GM21447 (cell line): ENCODE measurements at regions not wholly inside any gene's neighbourhood (a gene's known extent, or its start where the extent isn't known, plus 50 kb on each side); places are given as distances from the start of the nearest gene placed in this dataset.
"Not testable (repeated sequence)": the region's sequence is repeated elsewhere in the genome, so short reads cannot be mapped to it uniquely, and the experiment has no call there.

Experiments used
- ATAC-seq: cut with Tn5 transposase; IDR thresholded peaks from one replicate; pipeline ENCODE4 v1.9.1; 2021; ENCODE audit not compliant: unreplicated experiment

DNA sequence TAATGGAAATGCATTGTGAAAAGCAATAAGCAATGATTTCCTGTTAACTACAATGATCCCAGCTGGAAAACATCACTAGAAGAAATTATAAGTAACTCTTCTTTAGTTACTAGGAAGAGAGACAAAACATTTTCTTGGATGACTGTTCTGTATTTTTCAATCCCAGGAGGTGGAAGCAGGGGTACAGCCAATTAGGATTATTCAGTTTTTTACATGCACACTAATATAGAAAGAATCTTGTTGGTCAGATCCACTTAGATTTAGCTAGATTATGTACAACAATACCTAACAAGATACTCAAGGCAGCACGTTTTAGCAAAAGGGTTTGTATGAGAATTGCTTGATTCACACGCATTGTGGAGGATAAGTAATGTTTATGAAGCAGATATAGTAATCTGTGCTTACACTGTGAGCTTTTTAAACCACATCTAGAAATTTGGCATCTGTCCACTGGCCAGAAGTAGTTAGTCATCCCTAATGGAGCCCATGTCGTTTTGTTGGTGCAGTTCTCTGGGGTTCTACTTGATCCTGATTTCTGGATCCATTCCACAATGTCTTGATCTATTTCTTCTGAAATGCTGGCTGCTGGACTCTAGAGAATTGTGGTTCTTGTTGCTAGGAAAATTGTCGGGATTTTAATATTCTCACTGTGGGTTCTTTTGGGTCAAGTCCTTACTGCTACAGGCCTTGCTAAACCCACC, 199.7 kb downstream of the ADCYAP1 start:
- ATAC-seq, result no peak

DNA sequence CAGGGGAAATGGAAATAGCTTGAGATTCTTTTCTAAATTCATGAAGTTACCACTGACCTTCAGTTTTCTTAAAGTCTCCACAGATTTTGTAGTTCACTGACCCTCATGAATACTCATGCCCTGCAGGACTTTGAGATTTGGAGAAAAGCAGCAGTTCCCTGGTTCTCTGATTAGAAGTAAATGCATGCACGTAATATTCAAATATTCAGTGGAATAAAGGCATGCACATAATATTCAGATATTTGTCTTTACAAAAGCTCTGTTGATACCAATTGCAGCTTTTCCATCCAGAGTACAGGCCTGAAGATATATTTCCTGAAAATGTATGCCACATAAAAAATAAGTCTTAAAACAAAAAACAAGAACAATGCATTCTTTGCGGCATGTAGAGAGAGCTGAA, 219.8 kb downstream of the ADCYAP1 start:
- ATAC-seq, result no peak

DNA sequence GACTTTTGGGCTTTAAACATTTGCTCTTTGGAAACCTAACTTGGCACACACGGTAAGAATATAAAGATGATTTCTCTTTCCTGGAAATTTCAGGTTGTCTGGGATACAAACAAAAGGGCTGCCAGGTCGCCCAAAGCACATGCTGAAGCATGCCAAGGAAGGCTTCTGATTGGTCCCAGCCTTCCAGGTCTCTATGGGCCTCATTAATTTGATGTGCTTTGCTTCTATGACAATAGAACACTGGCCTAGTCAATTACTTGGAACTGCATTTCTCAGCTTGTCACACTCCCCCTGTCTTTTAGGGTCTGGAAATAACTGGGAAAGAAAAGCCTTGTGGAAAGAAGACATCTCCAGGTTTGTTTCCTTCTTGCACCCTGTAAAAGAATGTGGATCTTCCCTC, 228.9 kb downstream of the ADCYAP1 start:
- ATAC-seq, result no peak

DNA sequence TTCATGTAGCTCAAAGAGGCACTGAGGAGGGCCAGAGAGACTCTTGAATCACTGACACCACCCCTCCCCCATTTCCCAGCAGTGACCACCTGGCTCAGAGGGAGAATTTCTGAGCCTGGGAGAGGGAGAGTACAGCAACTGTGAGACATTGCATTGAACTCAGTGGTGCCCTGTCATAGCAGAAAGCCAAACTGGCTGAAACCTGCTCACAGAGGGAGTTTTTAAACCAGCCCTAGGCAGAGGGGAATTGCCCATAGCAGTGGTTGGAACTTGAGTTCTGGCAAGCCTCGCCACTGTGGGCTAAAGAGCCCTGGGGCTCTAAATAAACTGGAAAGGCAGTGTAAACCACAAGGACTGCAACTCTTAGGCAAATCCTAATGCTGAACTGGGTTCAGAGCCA, 243.1 kb downstream of the ADCYAP1 start:
- no peak for ATAC-seq

DNA sequence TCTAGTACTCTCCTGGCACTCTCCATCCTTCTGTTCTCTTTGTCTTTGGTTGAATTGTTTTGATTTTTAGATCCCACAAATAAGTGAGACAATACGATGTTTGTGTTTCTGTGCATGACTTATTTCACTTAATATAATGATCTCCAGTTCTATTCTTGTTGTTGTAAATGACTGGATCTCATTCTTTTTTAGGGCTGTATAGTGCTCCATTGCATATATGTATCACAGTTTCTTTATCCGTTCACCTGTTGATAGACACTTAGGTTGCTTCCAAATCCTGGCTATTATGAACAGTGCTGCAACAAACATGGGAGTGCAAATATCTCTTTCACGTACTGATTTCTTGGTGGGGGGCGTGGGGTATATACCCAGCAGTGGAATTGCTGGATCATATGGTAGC, 245.0 kb downstream of the ADCYAP1 start:
- ATAC-seq, result no peak

DNA sequence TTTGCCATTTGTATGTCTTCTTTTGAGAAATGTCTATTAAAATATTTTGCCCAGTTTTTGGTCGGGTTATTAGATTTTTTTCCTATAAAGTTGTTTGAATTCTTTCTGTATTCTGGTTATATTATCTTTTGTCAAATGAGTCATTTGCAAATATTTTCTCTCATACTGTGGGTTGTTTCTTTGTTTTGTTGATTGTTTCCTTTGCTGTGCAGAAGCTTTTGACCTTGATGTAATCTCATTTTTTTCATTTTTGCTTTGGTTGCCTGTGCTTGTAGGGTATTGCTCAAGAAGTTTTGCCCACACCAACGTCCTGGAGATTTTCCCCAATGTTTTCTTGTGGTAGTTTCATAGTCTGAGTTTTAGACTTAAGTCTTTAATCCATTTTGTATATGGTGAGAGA, 245.7 kb downstream of the ADCYAP1 start:
- no peak for ATAC-seq

DNA sequence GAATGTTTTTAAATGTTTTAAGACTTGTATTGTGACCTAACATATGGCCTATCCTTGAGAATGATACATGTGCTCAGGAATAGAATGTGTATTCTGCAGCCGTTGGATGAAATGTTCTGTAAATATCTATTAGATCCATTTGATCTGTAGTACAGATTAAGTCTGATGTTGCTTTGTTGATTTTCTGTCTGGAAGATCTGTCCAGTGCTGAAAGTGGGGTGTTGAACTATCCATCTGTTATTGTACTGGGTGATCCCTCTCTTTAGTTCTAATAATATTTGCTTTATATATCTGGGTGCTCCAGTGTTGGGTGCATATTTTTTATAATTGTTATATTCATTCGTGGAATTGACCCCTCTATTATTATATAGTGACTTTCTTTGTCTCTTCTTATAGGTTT, 248.3 kb downstream of the ADCYAP1 start:
- not testable (repeated sequence) for ATAC-seq

DNA sequence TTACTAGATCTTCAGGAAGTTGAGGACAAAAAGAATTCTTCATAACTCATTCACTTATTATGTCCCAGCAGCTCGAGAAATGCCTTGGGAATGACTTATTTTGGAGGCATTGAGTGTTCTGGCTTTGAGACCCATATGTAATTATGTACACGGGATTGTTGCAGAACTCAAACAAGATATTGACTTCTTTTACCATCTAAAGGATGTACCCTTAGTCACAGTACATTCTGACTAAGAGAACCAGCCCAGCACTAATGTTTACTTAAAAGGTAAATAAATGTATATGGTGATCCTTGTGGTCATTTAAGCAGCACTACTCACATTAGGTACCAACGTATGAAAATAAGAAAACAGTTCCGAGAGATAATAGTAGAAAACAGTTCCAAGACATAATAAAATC, 268.9 kb downstream of the ADCYAP1 start:
- no peak for ATAC-seq

DNA sequence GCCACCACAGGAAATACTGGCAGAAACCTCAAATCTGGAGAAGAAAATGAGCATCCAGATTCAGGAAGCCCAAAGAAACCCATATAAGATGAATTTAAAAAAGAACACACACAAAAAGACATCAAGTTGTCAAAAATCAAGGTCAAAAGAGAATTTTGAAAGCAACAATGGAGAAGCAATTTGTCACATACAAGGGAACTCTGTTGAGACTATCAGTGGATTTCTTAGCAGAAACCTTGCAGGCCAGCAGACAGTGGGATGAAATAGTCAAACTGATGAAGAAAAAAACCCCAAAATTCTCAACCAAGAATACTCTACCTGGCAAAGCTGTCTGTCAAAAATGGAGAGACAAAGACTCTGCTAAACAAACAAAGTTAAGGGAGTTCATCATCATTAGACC, 272.6 kb downstream of the ADCYAP1 start:
- ATAC-seq, result no peak

DNA sequence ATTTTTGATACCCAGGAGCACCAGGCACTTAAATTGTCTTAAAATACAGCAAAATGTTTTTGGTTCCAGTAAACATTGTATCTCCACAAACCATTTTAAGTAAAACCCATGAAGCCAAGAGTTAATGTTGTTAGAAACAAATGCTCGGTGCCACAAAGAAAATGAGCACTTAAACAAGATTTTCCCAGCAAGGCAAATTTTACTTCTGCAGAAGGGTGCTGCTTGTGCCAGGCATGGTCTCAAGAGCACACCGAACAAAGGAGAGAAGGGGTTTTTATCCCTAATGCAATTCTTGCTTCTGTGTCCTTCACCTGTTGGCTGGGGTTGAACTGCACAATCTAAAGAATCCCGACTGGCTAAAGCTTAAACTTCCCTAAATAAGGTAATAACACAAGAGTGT, 286.7 kb downstream of the ADCYAP1 start:
- ATAC-seq, result no peak

DNA sequence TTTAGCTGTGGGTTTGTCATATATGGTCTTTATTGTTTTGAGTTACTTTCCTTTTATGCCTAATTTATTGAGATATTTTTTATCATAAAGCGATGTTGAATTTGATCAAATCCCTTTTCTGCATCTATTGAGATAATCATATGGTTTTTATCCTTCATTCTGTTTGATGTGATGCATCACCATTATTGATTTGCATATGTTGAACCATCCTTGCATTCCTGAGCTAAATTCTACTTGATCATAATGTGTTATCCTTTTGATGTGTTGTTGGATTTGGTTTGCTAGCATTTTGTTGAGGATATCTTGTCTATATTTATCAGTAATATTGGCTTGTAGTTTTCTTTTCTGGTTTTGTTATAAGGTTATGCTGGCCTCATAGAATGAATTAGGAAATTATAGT, 308.5 kb downstream of the ADCYAP1 start:
- no peak for ATAC-seq

DNA sequence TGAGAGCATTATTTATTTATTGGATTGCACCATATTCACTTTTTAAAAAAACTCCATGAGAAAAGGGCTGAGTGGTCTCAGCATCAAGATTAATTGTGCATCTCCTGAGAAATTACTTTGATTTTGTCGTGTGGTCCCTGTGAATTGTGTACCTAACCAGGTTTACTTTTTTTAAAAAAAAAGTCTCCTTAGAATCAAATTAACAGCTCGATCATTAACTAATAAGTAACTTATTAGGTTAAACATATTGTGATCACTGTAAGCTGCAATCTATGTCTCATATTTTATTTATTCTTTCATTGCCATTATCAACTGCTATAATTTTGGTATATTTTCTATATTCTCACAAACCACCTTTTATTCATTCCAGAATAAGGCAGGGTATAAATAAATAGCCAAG, 318.2 kb downstream of the ADCYAP1 start:
- no peak for ATAC-seq

DNA sequence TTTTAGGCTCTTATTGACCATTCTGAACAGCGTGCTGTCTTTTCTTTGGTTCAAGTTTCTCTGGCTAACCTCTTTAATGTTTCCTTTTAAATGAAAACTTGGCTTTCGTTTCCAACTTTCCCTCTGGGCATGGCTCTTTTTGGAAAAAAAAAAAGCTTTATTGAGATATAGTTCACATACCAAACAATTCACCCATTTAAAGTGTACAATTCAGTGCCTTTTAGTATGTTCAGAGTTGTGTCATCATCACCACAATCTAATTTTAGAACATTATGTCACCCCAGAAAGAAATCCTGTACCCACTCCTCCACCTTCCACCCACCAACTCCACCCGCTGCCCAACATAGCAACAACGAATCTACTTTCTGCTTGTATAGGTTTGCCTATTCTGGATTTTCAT, 322.4 kb downstream of the ADCYAP1 start:
- ATAC-seq, result no peak

DNA sequence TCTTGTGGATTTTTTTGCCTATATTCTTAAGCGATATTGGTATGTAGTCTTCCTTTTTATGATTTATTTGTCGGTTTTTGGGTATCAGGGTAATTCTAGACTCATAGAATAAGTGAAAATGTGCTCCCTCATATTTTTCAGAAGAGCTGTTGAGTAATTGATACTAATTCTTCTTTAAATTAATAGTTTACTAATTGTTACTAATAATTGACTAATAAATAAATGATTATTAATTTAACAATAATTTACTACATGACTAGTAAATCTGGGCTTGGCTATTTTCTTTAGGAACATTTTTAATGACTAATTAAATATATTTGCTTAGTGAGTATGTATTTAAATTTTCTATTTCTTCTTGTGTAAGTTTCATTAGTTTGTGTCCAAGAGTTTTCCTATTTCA, 325.0 kb downstream of the ADCYAP1 start:
- no peak for ATAC-seq

DNA sequence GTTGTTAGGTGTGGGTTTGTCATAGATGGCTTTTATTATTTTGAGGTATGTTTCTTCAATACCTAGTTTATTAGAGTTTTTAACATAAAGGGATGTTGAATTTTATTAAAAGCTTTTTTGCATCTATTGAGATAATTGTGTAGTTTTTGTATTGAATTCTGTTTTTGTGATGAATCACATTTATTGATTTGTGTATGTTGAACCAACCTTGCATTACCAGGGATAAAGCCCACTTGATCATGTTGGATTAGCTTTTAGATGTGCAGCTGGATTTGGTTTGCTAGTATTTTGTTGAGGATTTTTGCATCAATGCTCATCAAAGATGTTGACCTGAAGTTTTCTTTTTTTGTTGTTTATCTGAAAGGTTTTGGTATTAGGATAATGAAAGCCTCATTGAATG, 328.2 kb downstream of the ADCYAP1 start:
- no peak for ATAC-seq

DNA sequence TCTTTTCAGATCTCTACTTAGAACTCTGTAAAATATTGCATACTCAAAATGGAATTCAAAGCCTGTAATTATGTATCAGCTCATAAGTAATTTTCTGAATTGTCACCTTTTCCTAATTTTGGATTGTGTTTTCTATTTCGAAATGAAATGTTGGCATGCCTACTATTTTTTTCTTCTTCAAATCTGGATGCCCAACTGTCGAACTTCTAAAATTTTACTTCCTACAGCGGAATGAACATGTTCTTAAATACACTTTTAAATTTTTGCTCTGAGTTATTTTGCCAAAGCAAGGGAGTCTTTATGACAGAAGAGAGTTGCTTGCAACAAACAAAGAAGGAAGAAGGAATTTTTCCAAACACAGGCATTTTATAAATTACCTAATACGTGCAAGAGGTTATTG, 336.0 kb downstream of the ADCYAP1 start:
- ATAC-seq, result no peak

DNA sequence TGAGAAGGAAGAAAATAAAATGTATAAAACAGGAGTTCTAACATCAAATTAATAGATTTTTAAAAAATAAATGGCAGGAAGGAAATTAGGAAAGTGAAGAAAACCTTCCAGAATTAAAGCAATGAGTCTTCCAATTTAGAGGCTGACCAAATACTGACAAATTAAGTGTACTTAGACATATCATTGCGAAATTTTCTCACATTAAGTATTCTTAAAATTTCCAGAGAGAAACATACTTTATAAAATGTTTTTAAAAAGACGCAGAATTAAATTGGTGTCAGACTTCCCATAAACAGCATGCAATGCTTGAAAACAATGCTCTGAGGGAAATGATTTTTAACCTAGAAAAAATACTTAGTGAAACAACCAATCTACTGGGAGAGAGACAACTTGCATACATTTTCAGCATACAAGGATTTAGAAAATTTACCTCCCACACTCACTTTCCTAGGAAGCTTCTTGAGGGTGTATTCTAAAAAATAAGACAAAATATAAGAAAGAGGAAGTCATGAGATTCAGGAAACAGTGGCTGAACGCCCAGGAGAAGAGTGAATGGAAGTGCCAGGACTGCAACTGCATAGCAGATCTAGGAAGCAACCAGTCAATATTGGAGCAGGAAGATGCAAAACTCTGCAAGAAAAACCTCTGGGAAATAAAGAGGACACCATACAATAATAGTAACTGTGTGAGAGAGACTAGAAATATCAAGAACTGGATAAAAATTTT, 339.9 kb downstream of the ADCYAP1 start:
- ATAC-seq, result no peak

DNA sequence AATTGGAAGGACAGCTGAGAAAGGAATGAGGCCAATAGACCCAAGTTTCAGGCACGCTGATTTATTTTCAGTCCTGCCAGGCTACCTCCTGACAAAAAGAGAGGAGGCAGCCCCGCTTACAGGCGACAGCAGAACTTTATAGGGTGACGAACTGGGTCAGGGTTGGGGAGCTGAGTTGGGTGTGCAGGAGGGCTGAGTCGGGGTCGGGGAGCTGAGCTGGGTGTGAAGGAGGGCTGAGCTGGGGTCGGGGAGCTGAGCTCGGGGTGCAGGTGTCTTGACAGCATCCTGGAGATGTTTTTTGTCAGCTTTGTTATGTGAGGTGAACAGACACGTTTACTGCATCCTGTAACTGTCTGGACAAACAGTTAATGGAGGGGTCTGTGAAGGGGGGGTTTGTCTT, 342.2 kb downstream of the ADCYAP1 start:
- no peak for ATAC-seq

DNA sequence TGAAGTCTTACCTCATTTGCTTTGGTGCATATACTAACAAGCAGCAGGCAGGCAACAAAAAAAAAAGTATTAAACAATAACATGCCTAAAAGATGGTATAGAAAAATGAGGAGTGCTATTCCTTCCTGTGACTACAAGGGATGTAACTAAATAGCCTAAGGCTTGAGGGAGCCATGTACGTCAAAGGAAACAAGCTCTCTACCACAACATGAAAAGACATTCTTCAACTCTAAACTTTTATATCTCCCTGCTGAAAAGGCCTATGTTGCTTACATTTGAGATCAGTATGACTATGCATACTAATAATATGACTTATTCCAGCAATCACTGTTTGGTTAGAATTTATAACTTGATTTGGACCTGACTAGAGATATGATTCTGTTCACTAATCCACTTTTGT, 347.9 kb downstream of the ADCYAP1 start:
- no peak for ATAC-seq

DNA sequence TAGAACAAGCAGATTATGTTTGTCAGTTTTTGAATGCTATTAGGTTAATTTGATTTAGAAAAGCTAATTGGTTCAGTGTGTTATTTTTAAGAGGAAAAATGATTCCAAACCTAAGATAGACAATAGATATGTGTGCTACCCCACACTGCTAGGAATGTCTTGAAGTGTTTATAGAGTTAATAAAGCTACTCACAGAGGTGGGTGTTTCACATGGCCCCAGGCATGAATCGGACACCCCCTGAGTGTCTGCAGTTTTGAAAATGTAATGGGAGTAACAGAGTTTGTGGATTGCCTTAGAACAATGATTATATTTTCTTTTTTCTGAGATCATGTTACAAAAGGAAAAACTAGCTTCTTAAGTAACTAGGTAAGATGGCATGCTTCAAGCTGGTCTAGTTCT, 348.3 kb downstream of the ADCYAP1 start:
- ATAC-seq, result no peak

DNA sequence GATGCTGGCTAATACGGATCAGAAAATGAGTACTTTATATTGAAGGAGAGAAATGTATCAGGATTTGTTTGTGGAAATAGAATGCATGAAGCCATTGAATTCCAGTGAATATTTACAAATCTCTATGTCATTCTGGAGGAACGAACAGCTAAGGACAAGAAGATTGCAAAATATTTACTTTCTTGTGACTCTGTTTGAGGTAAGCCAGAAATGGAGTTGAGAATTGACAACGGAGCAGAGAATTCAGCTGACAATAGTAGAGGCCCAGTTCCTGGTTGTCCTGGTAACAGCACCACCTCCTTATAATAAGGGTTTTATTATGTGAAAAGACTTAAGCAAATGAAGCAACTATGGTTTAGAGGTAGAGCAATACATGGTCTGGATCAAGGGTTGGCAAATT, 349.2 kb downstream of the ADCYAP1 start:
- no peak for ATAC-seq

DNA sequence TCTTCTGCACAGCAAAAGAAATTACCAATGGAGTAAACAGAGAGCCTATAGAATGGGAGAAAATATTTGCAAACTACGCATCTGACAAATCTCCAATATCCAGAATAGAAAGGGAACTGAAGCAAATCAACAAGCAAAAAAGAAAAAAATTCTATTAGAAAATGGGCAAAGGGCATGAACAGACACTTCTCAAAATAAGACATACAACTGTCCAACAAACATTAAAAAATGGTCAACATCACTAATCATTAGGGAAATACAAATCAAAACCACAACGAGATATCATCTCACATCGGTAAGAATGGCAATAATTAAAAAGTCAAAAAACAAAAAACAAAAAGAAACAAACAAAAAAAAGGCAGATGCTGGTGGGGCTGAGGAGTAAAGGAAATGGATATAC, 356.4 kb downstream of the ADCYAP1 start:
- ATAC-seq, result no peak

DNA sequence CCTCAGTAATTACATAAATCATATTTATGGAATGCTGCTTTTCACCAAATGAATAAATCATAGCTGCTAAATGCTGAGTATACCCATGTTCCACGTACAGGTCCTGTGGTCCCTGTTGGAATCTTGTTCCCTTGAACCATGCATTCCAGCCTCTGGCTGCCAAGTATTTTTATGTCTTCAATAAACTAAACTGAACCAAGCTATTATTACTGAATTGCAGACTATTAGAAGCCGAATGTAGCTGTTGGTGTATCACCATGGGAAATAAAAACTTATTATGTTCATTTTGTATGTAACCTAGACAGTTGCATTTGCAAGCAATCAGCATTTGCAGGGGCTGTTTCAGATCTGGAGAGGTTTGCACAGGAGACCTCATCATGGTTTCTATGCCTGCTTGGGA, 362.4 kb downstream of the ADCYAP1 start:
- ATAC-seq, result no peak
